KBM-7 (cell line): ENCODE measurements at regions not wholly inside any gene's neighbourhood (a gene's known extent, or its start where the extent isn't known, plus 50 kb on each side); places are given as distances from the start of the nearest gene placed in this dataset.

Source experiments
- DNase-seq: peaks from one replicate; pipeline ENCODE4 v3.0.0-alpha.2; 2015
- in situ Hi-C: fragments of 300-500 bp; cut with MboI; formaldehyde crosslinking; loops from 2 replicates; pipeline ENCODE4 v1.14.3; 2020; ENCODE audit warnings: low sequenced_read_pairs, low pct_unique_long_range_greater_than_20kb, mixed read lengths

- no peak for DNase-seq
- in situ Hi-C loops: no loop called here
These were observed 82.9 kb downstream of the ELOVL4 start for GRCh38 chr6:79864421-79864820.

GRCh38 chr6:79864001-79864400, 83.4 kb downstream of the ELOVL4 start:
- in situ Hi-C loops: no loop called here
- no peak for DNase-seq

DNA sequence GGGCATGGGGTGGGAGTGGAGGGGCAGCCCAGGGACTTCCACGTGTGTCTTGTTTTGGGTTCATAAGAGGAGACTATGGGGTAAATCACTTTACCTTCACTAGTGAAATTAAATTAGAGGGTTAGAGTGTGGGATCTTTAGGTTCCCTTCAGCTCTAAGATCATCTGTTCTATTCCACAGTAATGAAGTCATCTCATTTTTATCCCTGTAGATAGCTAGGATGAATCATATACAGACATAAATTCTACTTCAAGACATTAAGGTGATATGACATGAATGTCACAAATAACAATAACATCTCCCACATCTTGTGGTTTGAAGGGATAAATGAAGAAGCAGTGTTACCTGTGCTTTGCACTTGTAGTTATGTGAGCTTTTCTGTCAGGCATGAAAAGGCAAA, 83.8 kb downstream of the ELOVL4 start:
- DNase-seq: no peak
- in situ Hi-C loops: no loop called here

DNA sequence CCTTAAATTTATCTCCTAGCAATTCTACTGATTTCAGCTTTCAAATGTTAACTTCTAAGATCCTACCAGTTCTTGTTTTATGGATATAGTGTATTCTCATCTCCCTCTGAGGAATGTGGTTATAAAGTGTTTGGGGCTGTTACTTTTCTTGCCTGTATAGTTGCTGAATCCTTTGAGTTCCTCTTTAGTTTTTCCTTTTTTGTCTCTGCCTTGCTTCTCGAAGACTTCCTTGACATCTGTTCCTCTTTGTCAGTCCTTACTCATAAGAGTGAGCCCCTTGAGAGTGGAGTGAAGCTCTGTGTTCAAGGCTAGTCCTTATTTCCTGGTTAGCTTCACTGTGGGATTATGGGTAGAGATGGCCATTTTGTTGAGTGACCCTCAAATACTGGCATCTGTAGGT, 84.6 kb downstream of the ELOVL4 start:
- no peak for DNase-seq
- in situ Hi-C loops: no loop called here

DNA sequence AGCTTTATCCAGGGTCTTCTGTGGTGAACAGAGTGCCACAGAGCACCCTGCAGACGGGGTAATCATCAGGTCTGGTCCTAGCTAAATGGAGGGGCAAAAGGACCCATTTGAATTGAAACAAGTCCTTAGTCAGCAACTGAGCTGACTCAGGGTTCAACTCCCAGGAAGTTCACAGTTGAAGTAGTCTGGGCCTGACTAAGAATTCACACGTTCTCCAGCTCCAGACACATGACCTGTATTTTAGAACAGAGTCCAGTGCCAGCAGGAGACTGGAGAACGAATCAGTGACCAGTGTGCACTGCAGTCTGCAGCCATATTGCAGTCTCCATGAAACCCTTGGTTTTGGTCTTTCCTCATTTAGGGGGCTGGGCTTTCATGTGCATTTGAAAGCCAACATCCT, 85.2 kb downstream of the ELOVL4 start:
- in situ Hi-C loops: no loop called here
- DNase-seq: no peak

GRCh38 chr6:79861023-79861422, 86.3 kb downstream of the ELOVL4 start:
- no peak for DNase-seq
- in situ Hi-C loops: no loop called here

- in situ Hi-C loops: no loop called here
- DNase-seq: no peak
These were observed 99.9 kb downstream of the ELOVL4 start for GRCh38 chr6:79847426-79847825.

- in situ Hi-C loops: no loop called here
- DNase-seq: no peak
These were observed 104.8 kb downstream of the ELOVL4 start for GRCh38 chr6:79842376-79843040.

GRCh38 chr6:79841577-79842375, 105.6 kb downstream of the ELOVL4 start:
- peak; percentile 34 for DNase-seq
- in situ Hi-C loops: no loop called here

DNA sequence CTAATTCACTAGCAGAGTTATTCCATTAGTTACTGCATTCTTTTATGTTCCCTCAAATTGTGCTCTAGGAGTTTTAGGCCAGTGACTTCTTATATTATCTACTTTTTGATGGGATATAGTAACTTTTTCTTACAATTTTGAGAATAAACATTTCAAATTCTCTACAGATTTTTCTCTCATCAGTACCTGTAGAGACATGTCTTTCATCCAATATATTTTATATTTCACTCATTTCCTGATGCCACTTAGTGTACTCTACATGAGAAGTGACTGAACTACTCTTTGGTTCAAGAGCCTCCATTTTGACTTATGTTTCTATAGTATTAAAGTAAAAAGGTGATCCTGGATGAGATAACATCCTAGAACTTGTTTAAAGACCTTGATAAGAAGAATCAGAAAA, 108.5 kb downstream of the ELOVL4 start:
- DNase-seq: no peak
- in situ Hi-C loops: no loop called here

- DNase-seq: no peak
- in situ Hi-C loops: no loop called here
These were observed 113.4 kb downstream of the ELOVL4 start for GRCh38 chr6:79833964-79834284.

DNA sequence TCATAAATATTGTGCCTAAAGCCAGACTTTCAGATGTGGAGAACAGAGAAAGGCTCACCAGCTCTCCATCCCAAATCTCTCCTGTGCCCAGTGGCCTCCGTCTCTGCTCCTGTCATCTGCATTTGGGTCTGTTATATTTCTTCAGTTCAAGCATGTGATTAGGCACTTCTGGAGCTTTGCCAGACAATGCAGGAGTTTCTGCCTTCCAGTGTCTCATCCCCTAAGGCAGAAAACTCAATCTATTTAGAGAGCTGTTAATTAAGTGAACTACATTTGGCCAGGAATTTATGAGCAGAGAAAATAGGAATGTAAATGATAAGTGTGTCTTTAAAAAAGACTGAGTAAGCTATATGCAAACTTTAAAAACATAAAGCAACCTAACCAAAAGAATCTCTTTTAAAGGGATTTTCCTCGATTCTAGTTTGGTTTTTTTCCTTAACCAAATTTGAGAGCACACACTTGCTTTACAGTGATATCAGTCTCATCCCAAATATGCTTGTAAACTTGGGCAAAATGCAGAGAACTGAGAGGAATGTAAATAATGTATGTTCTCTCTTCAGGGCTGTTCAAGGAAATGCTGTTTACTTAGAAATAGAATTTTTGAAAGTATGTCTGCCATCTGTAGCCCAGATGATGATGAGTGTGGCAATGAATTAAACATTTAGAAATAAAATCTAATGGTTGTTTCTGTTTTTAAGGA, 113.9 kb downstream of the ELOVL4 start:
- in situ Hi-C loops: no loop called here
- DNase-seq: no peak

DNA sequence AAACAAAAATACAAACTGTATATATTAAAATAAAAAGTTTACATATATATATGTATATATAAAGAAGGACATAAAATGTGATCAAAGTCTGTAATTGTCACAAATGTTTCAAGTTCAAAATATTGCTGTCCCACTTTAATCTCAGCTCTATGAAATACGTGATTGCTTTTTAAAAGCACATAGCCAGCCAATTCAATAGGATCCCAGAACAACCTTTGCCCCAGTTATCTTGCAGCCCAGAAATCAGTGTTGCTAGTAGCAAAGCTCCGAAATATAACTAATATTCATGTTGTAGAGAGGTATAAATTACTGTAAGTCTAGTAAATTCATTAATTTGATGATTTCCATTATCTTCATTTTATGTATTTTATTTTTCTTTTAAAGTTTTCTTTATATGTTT, 114.6 kb downstream of the ELOVL4 start:
- DNase-seq: no peak
- in situ Hi-C loops: no loop called here

DNA sequence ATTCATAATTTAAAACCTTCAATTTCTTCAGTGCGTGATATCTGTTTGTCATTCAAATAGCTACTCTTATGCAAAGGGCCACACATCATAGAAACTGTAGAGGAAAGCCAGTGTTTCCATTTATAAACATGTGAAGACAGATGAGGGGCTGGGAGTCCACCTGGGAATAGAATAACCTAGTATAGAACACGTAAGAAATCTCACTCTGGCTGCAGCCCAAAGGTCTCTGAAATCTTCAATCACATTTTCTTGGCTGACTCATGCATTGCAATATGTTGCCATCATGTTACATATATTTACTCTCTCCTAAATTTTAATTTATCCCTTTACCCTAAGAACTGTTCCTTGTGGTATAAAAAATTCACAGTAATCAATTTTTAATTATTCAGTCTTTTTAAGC, 123.2 kb downstream of the ELOVL4 start:
- in situ Hi-C loops: no loop called here
- no peak for DNase-seq

- DNase-seq: no peak
- in situ Hi-C loops: no loop called here
These were observed 125.5 kb downstream of the ELOVL4 start for GRCh38 chr6:79821859-79822258.

DNA sequence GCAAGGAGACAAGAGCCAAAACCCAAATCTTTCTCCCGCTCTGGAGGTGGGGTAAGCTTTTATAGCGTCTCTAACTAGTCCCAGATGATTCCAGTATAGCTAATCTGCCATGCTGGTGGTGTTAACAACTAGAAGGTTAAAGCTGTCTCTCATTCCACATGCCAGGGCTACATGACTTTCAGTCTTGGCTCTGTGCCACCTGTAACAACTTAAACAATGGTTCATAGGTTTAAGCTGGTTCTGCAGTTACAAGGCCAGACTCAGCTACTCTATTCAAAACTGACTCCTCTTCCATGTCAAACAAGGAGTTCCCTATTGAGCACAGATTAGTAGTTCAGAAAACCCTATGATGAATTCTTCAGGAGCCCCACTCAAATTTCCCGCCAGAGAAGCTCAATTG, 128.9 kb downstream of the ELOVL4 start:
- in situ Hi-C loops: no loop called here
- DNase-seq: no peak

GRCh38 chr6:79814940-79815339, 132.4 kb downstream of the ELOVL4 start:
- in situ Hi-C loops: no loop called here
- DNase-seq: no peak

DNA sequence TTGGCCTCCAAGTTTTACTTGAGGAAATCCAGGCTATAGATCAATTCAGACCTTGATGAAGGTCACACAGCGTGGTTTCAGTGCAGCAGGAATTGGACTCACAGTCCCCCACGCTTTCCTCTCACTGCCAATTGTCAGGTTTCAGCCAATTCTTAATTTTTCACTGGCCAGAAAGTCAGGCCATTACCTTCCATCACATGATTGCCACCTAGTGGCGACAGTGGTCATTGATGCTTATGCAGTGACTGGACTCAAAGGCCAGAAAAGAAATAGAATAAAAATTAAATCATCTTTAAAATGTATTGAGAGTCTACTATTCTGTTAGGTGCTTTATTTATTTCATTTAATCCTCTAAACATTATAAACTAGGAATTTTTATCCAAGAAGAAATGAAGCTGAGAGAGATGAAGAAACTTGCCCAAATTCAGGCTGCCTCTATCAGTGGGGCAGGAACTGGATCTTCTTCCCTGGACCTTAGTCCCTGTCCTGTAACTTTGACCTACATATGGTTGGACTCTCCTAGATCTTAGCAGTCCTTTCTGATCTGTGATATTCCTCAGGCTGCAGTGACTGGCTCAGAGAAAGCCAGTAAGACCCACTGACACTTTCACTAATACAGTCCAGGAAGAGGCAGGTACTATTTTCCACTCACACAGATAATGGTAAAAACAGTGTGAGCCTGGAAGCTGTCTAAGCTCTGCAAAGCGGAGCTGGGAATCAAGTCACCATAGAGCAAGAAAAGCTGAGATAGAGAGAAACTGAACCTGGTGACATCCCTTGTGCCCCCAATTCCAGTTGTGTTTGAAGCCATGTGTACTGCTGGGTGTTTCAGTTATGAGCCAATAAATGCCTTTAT, 133.3 kb downstream of the ELOVL4 start:
- DNase-seq: peak; percentile 60
- in situ Hi-C loops: no loop called here

- in situ Hi-C loops: no loop called here
- no peak for DNase-seq
These were observed 134.1 kb downstream of the ELOVL4 start for GRCh38 chr6:79813143-79813850.
